ENCODE measurements at regions not wholly inside any gene's neighbourhood (a gene's known extent, or its start where the extent isn't known, plus 50 kb on each side); places are given as distances from the start of the nearest gene placed in this dataset.

DNA sequence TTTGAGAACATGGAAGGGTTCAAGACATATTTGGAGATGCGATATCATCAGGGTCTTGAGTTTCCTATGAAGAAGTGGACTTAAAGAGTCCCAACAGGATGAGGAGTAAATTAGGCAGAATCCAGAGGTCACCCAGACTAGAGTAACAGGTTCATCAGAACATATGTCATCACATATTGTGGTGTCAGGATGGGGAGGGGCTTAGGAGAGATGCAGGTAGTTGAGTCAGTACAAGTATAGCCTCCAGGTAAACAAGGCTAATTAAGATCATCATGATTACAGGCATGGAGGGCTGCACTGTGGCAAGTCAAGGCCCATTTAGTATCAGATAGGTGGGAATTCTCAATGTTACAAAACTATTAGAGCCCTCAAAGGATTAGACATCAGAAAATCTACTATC lies 90.1 kb upstream of the PAK5 start:
- H3K4me3 ChIP-seq (ENCODE audit: low read length) = no peak overlapping the region
- no peak for ATAC-seq
- no peaks in the 10 kb centered on the region for H3K36me3 ChIP-seq (ENCODE audit: control insufficient read depth, insufficient read depth, low read length)
- intact Hi-C loops (cut with micrococcal nuclease) = no loop called here
- no peaks in the 10 kb centered on the region for H3K36me3 Mint-ChIP-seq
- TF ChIP-seq, protein P1, sequence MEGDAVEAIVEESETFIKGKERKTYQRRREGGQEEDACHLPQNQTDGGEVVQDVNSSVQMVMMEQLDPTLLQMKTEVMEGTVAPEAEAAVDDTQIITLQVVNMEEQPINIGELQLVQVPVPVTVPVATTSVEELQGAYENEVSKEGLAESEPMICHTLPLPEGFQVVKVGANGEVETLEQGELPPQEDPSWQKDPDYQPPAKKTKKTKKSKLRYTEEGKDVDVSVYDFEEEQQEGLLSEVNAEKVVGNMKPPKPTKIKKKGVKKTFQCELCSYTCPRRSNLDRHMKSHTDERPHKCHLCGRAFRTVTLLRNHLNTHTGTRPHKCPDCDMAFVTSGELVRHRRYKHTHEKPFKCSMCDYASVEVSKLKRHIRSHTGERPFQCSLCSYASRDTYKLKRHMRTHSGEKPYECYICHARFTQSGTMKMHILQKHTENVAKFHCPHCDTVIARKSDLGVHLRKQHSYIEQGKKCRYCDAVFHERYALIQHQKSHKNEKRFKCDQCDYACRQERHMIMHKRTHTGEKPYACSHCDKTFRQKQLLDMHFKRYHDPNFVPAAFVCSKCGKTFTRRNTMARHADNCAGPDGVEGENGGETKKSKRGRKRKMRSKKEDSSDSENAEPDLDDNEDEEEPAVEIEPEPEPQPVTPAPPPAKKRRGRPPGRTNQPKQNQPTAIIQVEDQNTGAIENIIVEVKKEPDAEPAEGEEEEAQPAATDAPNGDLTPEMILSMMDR (IDR thresholded peaks at IDR 0.05) = no peak
- no peak overlapping the region for H3K4me3 Mint-ChIP-seq
- H3K27me3 ChIP-seq (ENCODE audit: control insufficient read depth, insufficient read depth, low read length) = no peaks in the 10 kb centered on the region
- 91% methylated on average over 1 of the region's 1 CpG for WGBS (ENCODE audit: insufficient coverage)
- H3K27me3 Mint-ChIP-seq (ENCODE audit: low read depth in 2 of 2) = no peaks in the 10 kb centered on the region
- H3K4me1 Mint-ChIP-seq = no peaks in the 10 kb centered on the region
- no peak overlapping the region for H3K27ac Mint-ChIP-seq
- no peaks in the 10 kb centered on the region for H3K9me3 ChIP-seq (ENCODE audit: control insufficient read depth, insufficient read depth, low read length)
- no peak for DNase-seq
- H3K27ac ChIP-seq (ENCODE audit: low read length) = no peak overlapping the region
- no peaks in the 10 kb centered on the region for H3K9me3 Mint-ChIP-seq
- no peaks in the 10 kb centered on the region for H3K4me1 ChIP-seq (ENCODE audit: control insufficient read depth, insufficient read depth, low read length)

DNA sequence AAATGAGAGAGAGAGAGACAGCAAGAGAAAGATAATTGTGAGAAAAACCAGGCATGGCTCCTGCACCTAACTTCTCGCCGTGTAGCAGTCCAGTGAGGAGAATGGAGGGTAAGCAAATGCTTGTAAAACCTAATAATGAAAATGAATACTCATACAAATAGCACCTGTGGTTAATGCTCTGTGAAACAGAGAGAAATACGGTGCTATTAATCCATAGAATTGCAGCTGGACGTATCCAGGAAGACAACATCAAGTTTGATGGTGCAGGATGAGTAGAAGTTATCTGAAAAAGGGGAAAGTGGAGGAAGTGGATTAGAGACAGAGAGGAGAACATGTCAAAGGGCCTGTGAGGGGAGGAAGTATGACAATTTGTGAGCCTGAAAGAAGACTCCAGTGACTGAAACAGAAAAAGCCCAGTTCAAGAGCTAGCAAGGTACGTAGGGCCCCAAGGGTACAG lies 89.4 kb upstream of the PAK5 start:
- Histone ChIP-seq H3K4me3 (ENCODE audit: low read length) (no peak overlapping the region), H3K36me3 (ENCODE audit: control insufficient read depth, insufficient read depth, low read length) (no peaks in the 10 kb centered on the region), H3K27me3 (ENCODE audit: control insufficient read depth, insufficient read depth, low read length) (no peaks in the 10 kb centered on the region), H3K27ac (ENCODE audit: low read length) (no peak overlapping the region), H3K4me1 (ENCODE audit: control insufficient read depth, insufficient read depth, low read length) (no peaks in the 10 kb centered on the region), H3K9me3 (ENCODE audit: control insufficient read depth, insufficient read depth, low read length) (no peaks in the 10 kb centered on the region)
- Mint-ChIP-seq H3K9me3 (no peaks in the 10 kb centered on the region), H3K36me3 (no peaks in the 10 kb centered on the region), H3K4me1 (no peaks in the 10 kb centered on the region), H3K4me3 (no peak overlapping the region), H3K27me3 (ENCODE audit: low read depth in 2 of 2) (no peaks in the 10 kb centered on the region), H3K27ac (no peak overlapping the region)
- ATAC-seq (no peak), DNase-seq (no peak)
- WGBS (ENCODE audit: insufficient coverage) = 36% methylated on average over 3 of the region's 5 CpGs
- intact Hi-C loops (cut with micrococcal nuclease) = no loop called here
- TF ChIP-seq, protein P1 (IDR thresholded peaks at IDR 0.05) = no peak

- intact Hi-C loops (cut with micrococcal nuclease) = no loop called here
- Mint-ChIP-seq H3K4me1 (no peaks in the 10 kb centered on the region), H3K4me3 (no peak overlapping the region), H3K27me3 (ENCODE audit: low read depth in 2 of 2) (no peaks in the 10 kb centered on the region), H3K9me3 (no peaks in the 10 kb centered on the region), H3K36me3 (no peaks in the 10 kb centered on the region), H3K27ac (no peak overlapping the region)
- H3K4me1 ChIP-seq (ENCODE audit: control insufficient read depth, insufficient read depth, low read length) = no peaks in the 10 kb centered on the region
- ATAC-seq = no peak
- 50% methylated on average over 1 of the region's 1 CpG for WGBS (ENCODE audit: insufficient coverage)
- no peaks in the 10 kb centered on the region for H3K27me3 ChIP-seq (ENCODE audit: control insufficient read depth, insufficient read depth, low read length)
- DNase-seq = no peak
- no peak overlapping the region for H3K27ac ChIP-seq (ENCODE audit: low read length)
- H3K36me3 ChIP-seq (ENCODE audit: control insufficient read depth, insufficient read depth, low read length) = no peaks in the 10 kb centered on the region
- no peaks in the 10 kb centered on the region for H3K9me3 ChIP-seq (ENCODE audit: control insufficient read depth, insufficient read depth, low read length)
- TF ChIP-seq, protein P1 (IDR thresholded peaks at IDR 0.05) = no peak
- H3K4me3 ChIP-seq (ENCODE audit: low read length) = no peak overlapping the region
These were observed 88.3 kb upstream of the PAK5 start for GRCh38 chr20:9927224-9927623.

GRCh38 chr20:9926476-9926875 lies 87.6 kb upstream of the PAK5 start:
- no peaks in the 10 kb centered on the region for H3K4me1 Mint-ChIP-seq
- TF ChIP-seq, protein P1 (IDR thresholded peaks at IDR 0.05) = no peak
- H3K27ac Mint-ChIP-seq = no peak overlapping the region
- no peaks in the 10 kb centered on the region for H3K36me3 ChIP-seq (ENCODE audit: control insufficient read depth, insufficient read depth, low read length)
- ATAC-seq (no peak), DNase-seq (no peak)
- H3K27me3 ChIP-seq (ENCODE audit: control insufficient read depth, insufficient read depth, low read length) = no peaks in the 10 kb centered on the region
- intact Hi-C loops (cut with micrococcal nuclease) = no loop called here
- H3K27ac ChIP-seq (ENCODE audit: low read length) = no peak overlapping the region
- H3K4me3 ChIP-seq (ENCODE audit: low read length) = no peak overlapping the region
- H3K27me3 Mint-ChIP-seq (ENCODE audit: low read depth in 2 of 2) = no peaks in the 10 kb centered on the region
- H3K4me1 ChIP-seq (ENCODE audit: control insufficient read depth, insufficient read depth, low read length) = no peaks in the 10 kb centered on the region
- H3K9me3 Mint-ChIP-seq = no peaks in the 10 kb centered on the region
- H3K36me3 Mint-ChIP-seq = no peaks in the 10 kb centered on the region
- H3K4me3 Mint-ChIP-seq = no peak overlapping the region
- no peaks in the 10 kb centered on the region for H3K9me3 ChIP-seq (ENCODE audit: control insufficient read depth, insufficient read depth, low read length)

All from natural killer cell (primary cell).